ENCODE measurements at regions not wholly inside any gene's neighbourhood (a gene's known extent, or its start where the extent isn't known, plus 50 kb on each side); places are given as distances from the start of the nearest gene placed in this dataset.

- no peaks in the 10 kb centered on the region for H3K27me3 Mint-ChIP-seq
- no peak overlapping the region for H3K4me3 Mint-ChIP-seq
- no peaks in the 10 kb centered on the region for H3K36me3 Mint-ChIP-seq
- no peaks in the 10 kb centered on the region for H3K4me1 Mint-ChIP-seq (ENCODE audit: low read depth)
- H3K27ac Mint-ChIP-seq: no peak overlapping the region
- no peaks in the 10 kb centered on the region for H3K9me3 Mint-ChIP-seq (ENCODE audit: low read depth)
Measured at GRCh38 chrX:150310881-150311280, 52.2 kb upstream of the MAMLD1 start.

DNA sequence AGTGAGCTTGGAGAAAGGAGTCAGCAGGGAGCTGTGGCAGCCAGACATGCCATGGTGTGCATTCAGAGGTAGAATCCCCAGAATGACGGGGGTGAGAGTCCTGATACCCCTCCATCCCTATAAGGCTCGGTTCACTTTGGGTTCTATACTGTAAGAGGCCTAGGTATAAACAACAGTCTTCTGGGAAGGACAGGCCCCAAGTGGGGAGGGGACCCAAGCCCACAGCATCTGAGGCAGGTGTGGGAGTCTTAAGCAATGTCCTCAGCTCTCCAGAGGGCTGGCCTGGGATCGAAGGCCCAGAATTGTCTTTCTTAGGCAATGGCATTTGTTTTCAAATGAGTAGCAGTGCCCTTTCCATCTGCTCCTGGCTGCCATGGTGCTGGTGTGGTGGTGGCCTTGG lies 50.2 kb upstream of the MAMLD1 start:
- no peaks in the 10 kb centered on the region for H3K4me1 Mint-ChIP-seq (ENCODE audit: low read depth)
- H3K36me3 Mint-ChIP-seq: no peaks in the 10 kb centered on the region
- no peak overlapping the region for H3K4me3 Mint-ChIP-seq
- H3K27me3 Mint-ChIP-seq: no peaks in the 10 kb centered on the region
- H3K27ac Mint-ChIP-seq: no peak overlapping the region
- H3K9me3 Mint-ChIP-seq (ENCODE audit: low read depth): no peaks in the 10 kb centered on the region

Measured in activated naive CD8-positive, alpha-beta T cell (primary cell).